Transverse colon (tissue), 4 donors: ENCODE measurements at regions not wholly inside any gene's neighbourhood (a gene's known extent, or its start where the extent isn't known, plus 50 kb on each side); places are given as distances from the start of the nearest gene placed in this dataset.

Experiments
- EP300 ChIP-seq: sonication (generic); formaldehyde crosslinking; IDR thresholded peaks from one replicate; pipeline ENCODE4 v1.6.1; 2017; ENCODE audit warnings: antibody characterized with exemption, low read depth
- POLR2A ChIP-seq: fragments of 450-650 bp; IDR thresholded peaks from one replicate; pipeline ENCODE4 v1.6.1; 2016; ENCODE audit warnings: antibody characterized with exemption, mild to moderate bottlenecking, moderate library complexity
- POLR2AphosphoS5 ChIP-seq, 3 donors: sonication (generic); formaldehyde crosslinking; IDR thresholded peaks; one replicate each; pipeline ENCODE4 v1.6.1; 2016; ENCODE audit warnings: antibody characterized with exemption in 3 of 3
- TF ChIP-seq, protein P1 (sequence below), 5 experiments: fragments of 200-600 bp in 3 of 5; fragments of 450-650 bp in 2 of 5; sonication (generic) in 3 of 5; IDR thresholded peaks; 1 replicate in 2 of 5; 2 replicates in 3 of 5; pipeline ENCODE4 v1.5.1; 2016 to 2017; ENCODE audit warnings: antibody characterized with exemption in 5 of 5, inconsistent platforms in 3 of 5, mild to moderate bottlenecking in 2 of 5, moderate library complexity in 1 of 5

DNA sequence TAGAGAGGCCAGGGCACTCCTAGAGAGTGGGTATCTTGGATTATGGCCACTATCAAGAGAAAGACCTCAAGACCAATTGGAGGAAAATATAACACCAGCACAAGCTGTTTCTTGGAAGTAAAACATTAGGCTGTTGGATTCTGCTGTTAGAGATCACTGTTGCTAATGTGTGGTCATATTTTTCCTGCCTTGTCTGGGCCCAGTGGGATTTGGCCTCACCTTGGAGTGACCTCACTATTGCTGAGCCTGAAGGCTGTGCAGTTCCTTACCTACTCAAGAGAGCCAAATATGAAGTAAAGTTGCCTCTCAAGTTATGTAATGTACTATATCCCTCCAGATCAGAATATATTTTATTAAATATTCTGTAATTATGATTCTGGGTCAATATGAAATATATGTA is 355.4 kb upstream of the CTSO start:
- TF ChIP-seq, protein P1, sequence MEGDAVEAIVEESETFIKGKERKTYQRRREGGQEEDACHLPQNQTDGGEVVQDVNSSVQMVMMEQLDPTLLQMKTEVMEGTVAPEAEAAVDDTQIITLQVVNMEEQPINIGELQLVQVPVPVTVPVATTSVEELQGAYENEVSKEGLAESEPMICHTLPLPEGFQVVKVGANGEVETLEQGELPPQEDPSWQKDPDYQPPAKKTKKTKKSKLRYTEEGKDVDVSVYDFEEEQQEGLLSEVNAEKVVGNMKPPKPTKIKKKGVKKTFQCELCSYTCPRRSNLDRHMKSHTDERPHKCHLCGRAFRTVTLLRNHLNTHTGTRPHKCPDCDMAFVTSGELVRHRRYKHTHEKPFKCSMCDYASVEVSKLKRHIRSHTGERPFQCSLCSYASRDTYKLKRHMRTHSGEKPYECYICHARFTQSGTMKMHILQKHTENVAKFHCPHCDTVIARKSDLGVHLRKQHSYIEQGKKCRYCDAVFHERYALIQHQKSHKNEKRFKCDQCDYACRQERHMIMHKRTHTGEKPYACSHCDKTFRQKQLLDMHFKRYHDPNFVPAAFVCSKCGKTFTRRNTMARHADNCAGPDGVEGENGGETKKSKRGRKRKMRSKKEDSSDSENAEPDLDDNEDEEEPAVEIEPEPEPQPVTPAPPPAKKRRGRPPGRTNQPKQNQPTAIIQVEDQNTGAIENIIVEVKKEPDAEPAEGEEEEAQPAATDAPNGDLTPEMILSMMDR (IDR thresholded peaks at IDR 0.05): no peak
- no peak for TF ChIP-seq EP300
- no peak for TF ChIP-seq POLR2A
- TF ChIP-seq POLR2AphosphoS5 (IDR thresholded peaks at IDR 0.05): no peak
